ENCODE measurements at regions not wholly inside any gene's neighbourhood (a gene's known extent, or its start where the extent isn't known, plus 50 kb on each side); places are given as distances from the start of the nearest gene placed in this dataset.
A peak's percentile ranks its signal among the peaks of the same experiment; 100 is the strongest.
"Not testable (repeated sequence)": the region's sequence is repeated elsewhere in the genome, so short reads cannot be mapped to it uniquely, and the experiment has no call there.

GRCh38 chr12:46667551-46667950 lies 158.2 kb downstream of the SLC38A4 start:
- DNase-seq: no peak

GRCh38 chr12:46664761-46665287 lies 161.0 kb downstream of the SLC38A4 start:
- DNase-seq: peak; percentile 28

DNA sequence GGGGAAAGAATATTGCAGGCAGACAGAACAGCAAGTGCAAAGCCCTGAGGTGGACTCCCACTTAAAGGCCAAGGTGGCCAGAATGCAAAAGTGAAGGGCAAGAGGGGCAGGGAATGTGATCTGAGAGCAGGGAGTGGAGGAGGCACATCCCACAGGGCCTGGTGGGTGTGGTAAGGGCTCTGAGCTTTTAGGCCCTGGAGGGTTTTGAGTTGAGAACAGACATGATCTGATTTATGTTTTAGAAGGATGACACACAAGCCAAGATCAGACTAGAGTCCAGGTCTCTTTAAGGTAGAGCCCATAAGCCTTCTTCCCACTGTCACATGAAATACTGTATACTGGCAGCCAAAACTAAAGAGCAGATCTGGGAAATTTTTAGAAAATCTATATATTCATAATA lies 162.5 kb downstream of the SLC38A4 start:
- no peak for DNase-seq

GRCh38 chr12:46661110-46661845 lies 164.5 kb downstream of the SLC38A4 start:
- DNase-seq: peak; percentile 61

DNA sequence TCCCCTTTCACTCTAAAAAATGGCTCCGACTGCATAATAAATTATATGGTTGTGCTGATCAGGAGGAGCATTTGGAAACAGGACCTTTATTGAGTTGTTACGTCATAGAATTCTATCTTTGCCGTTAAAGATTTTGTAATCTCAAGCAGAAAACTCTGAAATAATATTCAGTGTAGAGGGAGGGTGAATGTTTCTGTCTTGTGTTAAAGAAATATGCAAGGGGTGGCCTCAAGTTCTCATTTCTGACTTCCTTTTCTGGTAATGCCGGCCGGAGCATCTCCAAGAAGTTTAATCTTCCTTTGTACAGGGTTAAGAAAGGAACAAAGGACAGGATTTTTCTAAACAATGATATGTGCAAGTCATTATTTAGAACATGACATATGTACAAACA lies 165.1 kb downstream of the SLC38A4 start:
- no peak for DNase-seq

GRCh38 chr12:46660276-46660675 lies 165.5 kb downstream of the SLC38A4 start:
- DNase-seq: no peak

- DNase-seq: no peak
Observed at GRCh38 chr12:46659824-46660223, 166.0 kb downstream of the SLC38A4 start.

- DNase-seq: no peak
Observed at GRCh38 chr12:46659032-46659650, 166.7 kb downstream of the SLC38A4 start.

GRCh38 chr12:46657453-46658411 lies 168.1 kb downstream of the SLC38A4 start:
- no peak for DNase-seq

GRCh38 chr12:46655984-46656383 lies 169.8 kb downstream of the SLC38A4 start:
- DNase-seq: not testable (repeated sequence)

- DNase-seq: no peak
Observed at GRCh38 chr12:46653311-46653710, 172.5 kb downstream of the SLC38A4 start.

GRCh38 chr12:46652692-46653091 lies 173.1 kb downstream of the SLC38A4 start:
- no peak for DNase-seq

- no peak for DNase-seq
Observed at GRCh38 chr12:46650688-46651087, 175.1 kb downstream of the SLC38A4 start.

- no peak for DNase-seq
Observed at GRCh38 chr12:46649433-46649832, 176.4 kb downstream of the SLC38A4 start.

DNA sequence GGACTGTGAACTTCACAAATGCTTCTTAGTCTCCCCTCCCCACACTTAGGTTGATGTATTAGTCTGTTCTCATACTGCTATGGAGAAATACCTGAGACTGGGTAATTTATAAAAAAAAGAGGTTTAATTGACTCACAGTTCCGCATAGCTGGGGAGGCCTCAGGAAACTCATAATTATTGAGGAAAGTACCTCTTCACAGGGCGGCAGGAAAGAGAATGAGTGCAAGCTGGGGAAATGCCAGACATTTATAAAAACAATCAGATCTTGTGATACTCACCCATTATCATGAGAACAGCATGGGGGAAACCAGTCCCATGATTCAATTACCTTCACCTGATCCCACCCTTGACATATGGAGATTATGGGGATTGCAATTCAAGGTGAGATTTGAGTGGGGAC lies 178.8 kb downstream of the SLC38A4 start:
- no peak for DNase-seq

DNA sequence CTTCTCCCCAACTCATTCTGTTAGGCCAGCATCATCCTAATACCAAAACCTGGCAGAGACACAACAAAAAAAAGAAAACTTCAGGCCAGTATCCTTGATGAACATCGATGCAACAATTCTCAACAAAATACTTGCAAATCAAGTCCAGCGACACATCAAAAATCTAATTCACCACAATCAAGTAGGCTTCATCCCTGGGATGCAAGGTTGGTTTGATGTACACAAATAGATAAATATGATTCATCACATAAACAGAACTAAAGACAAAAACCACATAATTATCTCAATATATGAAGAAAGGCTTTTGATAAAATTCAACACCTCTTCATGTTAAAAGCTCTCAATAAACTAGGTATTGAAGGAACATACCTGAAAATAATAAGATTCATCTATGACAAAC lies 184.1 kb downstream of the SLC38A4 start:
- not testable (repeated sequence) for DNase-seq

- no peak for DNase-seq
Observed at GRCh38 chr12:46635818-46636217, 190.0 kb downstream of the SLC38A4 start.

DNA sequence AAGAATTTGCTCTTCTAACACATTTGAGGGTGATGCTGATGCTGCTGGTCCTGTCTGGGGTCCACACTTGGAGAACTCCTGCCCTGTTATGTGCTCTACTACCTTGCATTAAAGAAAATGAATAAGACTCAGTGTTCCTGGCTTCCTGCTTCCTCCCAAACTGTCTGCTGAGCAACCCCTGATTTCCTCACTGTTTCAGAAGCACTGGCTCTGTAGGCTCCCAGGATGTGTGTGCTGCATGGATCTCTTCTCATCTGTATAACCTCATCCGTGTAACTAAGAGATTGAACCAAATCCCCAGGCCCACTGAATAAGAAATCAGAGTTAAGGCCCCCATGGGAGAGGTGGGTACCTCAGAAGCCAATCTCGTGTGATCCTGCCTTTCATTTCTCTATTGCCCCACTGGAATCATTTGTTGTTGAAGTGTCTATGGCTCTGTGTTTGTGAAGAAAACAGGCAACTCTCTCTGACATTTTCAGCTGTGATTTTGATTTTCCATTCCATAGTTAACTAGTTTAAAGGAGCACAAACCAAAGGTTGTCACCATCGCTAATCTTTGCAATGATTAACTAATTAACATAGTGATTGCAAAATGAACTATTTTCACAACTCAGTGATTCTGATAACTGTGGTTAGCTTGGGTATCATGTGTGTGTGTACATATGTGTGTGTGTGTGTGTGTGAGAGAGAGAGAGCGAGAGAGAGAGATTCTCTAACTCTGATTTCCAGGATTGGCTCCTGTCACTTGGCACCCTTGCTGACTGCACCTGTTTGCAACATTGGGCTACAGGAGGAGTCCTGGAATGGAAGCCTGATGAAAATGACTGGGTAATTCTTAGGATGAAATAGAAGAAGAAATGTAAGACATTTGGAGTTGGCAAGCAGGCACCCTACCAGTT lies 196.2 kb downstream of the SLC38A4 start:
- DNase-seq: no peak

DNA sequence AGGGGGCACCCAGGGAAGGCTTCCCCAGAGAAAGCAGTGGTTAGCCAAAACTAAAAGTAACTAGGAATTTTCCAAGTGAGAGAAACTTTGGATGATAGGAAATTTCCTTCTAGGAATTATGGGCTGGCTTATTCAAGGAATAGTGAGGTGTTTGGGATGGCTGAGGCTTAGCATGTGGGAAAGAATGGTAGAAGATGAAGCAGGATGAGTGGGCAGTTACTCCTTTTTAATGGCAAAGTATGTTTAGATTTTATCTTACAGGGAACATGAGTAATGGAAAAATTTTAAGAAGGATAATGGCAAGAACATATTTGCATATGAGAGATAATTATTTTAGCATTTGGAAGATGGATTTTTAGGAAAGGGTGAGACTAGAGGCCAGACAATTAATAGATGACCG lies 197.6 kb downstream of the SLC38A4 start:
- DNase-seq: no peak

DNA sequence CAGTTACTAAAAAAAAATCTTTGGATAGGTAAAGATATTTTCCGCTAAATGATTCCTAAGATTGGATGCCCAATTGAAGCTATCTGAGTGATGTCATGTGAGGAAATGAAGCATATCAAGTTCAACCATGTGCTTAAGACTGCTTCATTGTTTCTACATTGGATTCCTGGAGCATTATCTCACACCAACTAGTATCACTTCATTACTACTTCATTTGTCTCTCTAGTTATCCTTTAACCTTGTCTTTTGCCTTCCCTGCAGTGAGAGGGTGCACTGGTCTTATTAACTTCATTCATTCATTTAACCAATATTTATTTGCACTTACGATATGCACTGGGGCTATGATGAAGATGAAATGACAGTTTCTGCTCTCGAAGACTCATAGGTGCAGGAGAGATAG lies 198.1 kb downstream of the SLC38A4 start:
- no peak for DNase-seq

- DNase-seq: not testable (repeated sequence)
Observed at GRCh38 chr12:46619474-46619873, 206.3 kb downstream of the SLC38A4 start.

DNA sequence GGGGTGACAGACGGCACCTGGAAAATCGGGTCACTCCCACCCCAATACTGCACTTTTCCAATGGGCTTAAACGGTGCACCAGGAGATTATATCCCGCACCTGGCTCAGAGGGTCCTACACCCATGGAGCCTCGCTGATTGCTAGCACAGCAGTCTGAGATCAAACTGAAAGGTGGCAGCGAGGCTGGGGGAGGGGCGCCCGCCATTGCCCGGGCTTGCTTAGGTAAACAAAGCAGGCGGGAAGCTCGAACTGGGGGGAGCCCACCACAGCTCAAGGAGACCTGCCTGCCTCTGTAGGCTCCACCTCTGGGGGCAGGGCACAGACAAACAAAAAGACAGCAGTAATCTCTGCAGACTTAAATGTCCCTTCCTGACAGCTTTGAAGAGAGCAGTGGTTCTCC lies 208.1 kb downstream of the SLC38A4 start:
- DNase-seq: not testable (repeated sequence)

Measured in NCI-H774 (cell line).